ENCODE measurements at regions not wholly inside any gene's neighbourhood (a gene's known extent, or its start where the extent isn't known, plus 50 kb on each side); places are given as distances from the start of the nearest gene placed in this dataset.

DNA sequence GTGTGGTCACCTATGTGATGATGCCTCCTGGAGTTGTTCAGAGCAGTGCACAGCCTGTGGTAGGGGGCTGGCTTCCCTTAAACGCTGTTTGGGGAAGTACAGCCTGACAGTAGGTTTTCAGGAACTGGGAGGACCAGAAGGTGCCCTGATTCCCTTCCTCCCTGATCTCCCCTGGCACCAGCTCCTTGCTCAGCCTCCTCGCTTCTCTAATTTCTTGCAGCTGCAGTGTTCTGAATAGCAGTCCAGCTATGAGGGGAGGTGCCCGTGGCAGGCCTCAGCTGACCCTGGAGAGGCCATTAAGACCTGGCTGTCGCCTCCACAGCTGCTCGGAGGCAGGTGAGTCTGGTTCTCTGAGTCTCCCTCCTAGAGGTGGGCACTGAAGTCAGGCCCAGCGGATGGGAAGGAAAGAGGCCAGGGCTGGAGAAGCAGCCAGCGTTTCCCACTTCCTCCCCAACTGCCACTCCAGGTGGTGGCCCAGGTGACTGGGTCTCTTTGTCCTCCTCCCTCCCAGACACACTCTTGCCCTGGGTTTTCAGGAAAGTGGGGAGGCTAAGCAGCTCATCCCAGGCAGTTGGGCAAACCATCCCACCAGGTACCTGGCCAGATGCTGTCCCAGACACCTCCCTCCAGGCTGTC lies 52.0 kb upstream of the RPL11 start:
- DNase-seq (ENCODE audit: low read depth in 2 of 2): no peak

DNA sequence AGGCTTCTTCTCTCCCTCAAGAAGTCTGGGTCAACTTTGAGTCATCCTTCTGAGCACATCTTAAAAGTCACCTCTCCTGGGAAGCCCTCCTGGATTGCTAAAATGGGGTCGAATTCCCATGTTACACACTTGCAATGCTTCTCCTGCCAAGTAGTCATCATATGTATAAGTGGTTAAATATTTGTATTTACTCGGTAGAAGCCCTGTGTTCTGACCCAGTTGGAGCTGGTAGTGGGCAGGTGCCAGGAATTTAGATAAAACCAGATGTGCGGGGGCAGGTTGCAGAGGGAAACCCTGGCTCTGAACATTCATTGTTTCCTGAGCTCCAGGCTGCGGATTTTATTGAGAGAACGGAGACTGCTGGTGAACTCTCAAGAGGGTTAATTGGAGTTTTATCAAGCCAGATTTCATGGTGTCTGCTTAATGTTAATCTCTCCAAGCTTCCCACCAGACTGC lies 52.8 kb upstream of the RPL11 start:
- no peak for DNase-seq (ENCODE audit: low read depth in 2 of 2)

- no peak for DNase-seq (ENCODE audit: low read depth in 2 of 2)
These were observed 53.4 kb upstream of the RPL11 start for GRCh38 chr1:23638188-23638619.

GRCh38 chr1:23636009-23636408 lies 55.6 kb upstream of the RPL11 start:
- no peak for DNase-seq (ENCODE audit: low read depth in 2 of 2)

GRCh38 chr1:23634840-23635651 lies 56.6 kb upstream of the RPL11 start:
- DNase-seq (ENCODE audit: low read depth in 2 of 2): peak in 1 of 2 donors; percentile 43

DNA sequence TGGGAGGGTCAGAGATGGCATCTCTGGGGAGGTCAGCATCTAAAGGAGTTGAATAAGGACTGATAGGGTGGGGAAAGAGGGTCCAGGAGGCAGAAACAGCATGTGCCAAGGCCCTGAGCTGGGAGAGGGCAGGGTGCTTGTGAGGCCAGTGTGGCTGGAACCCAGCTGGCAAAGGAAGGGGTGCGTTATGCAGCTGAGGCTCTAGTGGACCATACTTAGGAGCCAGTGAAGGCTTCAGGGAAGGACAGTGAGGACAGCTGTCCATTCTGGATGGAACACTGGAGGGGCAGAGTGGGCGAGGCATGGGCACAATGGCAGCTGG lies 57.1 kb upstream of the RPL11 start:
- DNase-seq (ENCODE audit: low read depth in 2 of 2): no peak

DNA sequence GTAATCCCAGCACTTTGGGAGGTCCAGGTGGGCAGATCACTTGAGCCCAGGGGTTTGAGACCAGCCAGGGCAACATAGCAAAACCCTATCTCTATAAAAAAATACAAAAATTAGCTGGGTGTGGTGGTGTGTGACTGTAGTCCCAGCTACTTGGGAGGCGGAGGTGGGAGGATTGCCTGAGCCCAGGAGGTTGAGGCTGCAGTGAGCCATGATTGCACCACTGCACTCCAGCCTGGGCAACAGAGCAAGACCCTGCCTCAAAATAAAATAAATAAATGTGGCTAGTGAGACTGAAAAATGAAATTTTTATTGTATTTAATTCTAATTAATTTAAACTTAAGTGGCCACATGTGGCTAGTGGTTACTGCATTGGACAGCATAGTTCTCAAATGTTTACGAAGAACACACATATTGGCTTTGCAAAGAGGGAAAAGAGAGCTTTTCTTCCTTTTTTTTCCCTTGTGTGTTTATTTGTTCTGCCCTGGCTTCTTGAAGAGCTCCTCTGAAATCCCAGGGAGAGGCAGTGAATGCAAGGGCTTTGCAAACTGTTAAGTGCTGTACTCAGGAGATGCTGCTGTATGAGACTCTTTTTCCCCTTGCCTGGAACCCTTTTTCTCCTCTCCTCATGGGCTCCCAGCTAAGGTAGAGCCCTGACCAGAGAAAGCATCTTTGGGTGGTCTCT lies 59.0 kb upstream of the RPL11 start:
- DNase-seq (ENCODE audit: low read depth in 2 of 2): no peak

DNA sequence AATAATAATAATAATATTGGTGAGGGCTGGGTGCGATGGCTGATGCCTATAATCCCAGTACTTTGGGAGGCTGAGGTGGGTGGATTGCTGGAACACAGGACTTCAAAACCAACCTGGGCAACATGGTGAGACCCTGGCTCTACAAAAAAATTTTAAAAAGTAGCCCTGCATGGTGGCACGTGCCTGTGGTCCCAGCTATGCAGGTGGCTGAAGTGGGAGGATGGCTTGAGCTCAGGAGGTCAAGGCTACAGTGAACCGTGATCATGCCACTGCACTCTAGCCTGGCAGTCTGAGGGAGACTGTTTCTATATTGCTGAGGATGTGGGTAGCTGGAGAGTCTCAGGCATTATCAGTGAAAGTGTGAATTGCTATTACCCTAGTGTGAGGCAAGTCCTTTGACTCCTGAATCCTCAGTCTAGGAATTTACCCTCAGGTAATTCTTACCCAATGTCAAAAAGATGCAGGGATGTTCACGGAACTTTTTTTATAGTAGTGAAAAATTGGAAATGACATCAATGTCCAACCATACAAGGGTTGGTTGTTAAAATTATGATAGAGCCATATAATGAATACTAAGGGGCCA lies 61.8 kb upstream of the RPL11 start:
- DNase-seq (ENCODE audit: low read depth in 2 of 2): no peak

- no peak for DNase-seq (ENCODE audit: low read depth in 2 of 2)
These were observed 62.6 kb upstream of the RPL11 start for GRCh38 chr1:23628951-23629387.

GRCh38 chr1:23627069-23627735 lies 64.4 kb upstream of the RPL11 start:
- DNase-seq (ENCODE audit: low read depth in 2 of 2): no peak

GRCh38 chr1:23625929-23626535 lies 65.6 kb upstream of the RPL11 start:
- no peak for DNase-seq (ENCODE audit: low read depth in 2 of 2)

DNA sequence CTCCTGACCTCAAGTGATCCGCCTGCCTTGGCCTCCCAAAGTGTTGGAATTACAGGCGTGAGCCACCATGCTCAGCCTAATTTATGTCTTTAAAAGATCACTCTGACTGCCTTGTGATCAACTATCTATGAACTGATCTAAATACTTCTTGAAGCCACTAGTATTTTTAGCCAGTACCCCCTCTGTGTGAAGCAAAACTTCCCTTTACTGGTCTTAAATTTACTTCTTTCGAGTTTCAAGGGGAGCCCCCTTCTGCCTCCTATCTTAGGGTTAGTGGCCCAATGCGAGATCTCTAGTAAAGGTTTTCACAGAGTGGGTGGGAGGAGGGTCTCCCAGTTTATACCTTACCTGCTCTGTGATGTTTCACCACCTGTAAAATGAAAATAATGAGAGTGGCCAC lies 66.1 kb upstream of the RPL11 start:
- DNase-seq (ENCODE audit: low read depth in 2 of 2): no peak

- peak; percentile 57 to 59 for DNase-seq (ENCODE audit: low read depth in 2 of 2)
These were observed 65.1 kb upstream of the ID3 start for GRCh38 chr1:23624440-23624839.

- no peak for DNase-seq (ENCODE audit: low read depth in 2 of 2)
These were observed 63.0 kb upstream of the ID3 start for GRCh38 chr1:23622284-23622683.

- DNase-seq (ENCODE audit: low read depth in 2 of 2): no peak
These were observed 61.3 kb upstream of the ID3 start for GRCh38 chr1:23620605-23621004.

DNA sequence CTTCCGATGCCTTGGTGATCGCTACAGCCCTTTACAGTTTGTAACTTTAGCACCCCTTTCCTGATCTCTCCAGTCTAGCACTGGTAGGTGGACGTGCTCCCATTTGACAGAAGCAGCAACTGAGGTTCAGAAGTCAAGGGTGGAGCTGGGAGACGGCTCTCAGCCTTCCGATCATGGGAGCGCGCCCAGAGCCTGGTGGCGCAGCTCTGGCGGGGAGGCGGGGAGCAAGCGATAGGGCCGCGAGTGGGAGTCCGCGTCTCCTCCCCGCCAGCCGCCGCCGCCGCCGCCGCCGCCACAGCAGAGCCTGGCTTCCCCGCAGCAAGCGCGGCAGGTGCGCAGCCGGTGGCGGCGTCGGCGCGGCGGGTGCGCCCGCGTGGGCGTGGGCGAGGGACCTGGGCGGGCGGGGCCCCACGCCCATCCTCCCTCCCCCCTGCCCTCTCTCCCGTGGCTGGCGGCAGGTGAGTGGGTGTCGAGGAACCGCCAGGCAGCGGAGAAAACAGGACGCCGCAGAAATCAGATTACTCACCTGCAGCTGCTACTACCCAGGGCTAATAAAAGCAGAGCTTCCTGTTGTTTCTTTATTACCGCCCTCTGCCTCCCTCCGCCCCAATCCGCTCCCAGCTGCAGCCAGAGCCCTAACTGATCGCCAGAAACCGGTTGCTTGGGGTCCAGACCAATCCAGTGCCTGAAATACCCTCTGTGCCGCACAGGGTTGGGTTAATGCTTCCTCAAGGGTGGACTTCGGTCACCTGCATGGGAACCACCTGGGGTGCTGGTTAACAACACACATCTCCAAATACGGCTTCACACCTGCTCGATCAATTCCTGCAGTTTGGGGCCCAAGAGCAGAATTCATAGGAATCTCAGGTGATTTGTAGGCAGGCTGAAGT lies 60.2 kb upstream of the ID3 start:
- DNase-seq (ENCODE audit: low read depth in 2 of 2): peak; percentile 63 to 71

GRCh38 chr1:23618586-23619083 lies 59.3 kb upstream of the ID3 start:
- no peak for DNase-seq (ENCODE audit: low read depth in 2 of 2)

DNA sequence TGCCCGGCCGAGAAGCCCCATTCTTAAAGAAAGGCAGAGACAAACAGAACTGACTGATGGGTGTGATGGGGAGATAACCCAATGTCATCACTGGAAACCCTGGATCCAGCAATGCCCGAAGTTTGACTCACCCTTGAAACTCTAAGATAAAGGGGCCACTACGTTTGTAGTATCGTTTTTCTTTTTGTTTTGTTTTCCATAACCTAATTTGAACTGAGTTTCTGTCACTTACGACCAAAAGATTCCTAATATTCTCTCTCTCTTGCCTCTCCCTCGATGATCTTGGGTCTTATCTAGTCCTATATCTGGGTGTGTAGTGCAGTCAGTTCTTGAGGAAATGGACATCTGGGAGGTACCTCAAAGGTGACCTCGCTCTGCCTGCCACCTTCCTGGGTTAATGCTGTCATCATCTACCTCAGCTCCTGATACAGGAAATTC lies 57.8 kb upstream of the ID3 start:
- no peak for DNase-seq (ENCODE audit: low read depth in 2 of 2)

DNA sequence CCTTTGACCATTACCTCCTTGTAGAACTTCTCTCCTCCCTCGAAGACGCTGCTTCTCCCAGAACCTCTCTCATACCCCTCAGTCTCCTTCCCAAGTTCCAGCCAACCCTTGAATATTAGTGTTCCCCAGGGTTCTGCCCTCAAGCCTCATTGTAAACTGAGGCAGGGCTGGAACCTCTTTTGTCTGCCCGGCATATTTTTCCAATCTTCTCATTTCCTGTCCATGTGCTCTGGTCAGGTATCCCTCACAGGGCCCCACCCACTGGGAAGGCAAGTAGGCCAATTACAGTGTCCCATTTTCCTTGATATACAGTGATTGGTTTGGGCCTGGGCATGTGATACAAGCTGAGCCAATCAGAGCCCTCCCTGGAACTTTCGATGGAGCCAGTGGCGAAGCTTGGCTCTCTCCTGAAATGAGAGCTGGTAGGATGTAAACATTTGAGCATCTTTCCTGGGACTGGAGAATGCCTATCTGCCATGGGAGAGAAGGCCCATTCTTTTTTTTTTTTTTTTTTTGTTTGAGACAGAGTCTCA lies 57.1 kb upstream of the ID3 start:
- no peak for DNase-seq (ENCODE audit: low read depth in 2 of 2)

GRCh38 chr1:23615852-23616251 lies 56.6 kb upstream of the ID3 start:
- no peak for DNase-seq (ENCODE audit: low read depth in 2 of 2)

Data from stimulated activated CD4-positive, alpha-beta T cell treated with anti-CD3 and anti-CD28 coated beads, Interleukin-15, amount 100 ng/mL, for 48 hours (primary cell).